ENCODE measurements at regions not wholly inside any gene's neighbourhood (a gene's known extent, or its start where the extent isn't known, plus 50 kb on each side); places are given as distances from the start of the nearest gene placed in this dataset.
A peak's percentile ranks its signal among the peaks of the same experiment; 100 is the strongest.
"Not testable (repeated sequence)": the region's sequence is repeated elsewhere in the genome, so short reads cannot be mapped to it uniquely, and the experiment has no call there.

DNA sequence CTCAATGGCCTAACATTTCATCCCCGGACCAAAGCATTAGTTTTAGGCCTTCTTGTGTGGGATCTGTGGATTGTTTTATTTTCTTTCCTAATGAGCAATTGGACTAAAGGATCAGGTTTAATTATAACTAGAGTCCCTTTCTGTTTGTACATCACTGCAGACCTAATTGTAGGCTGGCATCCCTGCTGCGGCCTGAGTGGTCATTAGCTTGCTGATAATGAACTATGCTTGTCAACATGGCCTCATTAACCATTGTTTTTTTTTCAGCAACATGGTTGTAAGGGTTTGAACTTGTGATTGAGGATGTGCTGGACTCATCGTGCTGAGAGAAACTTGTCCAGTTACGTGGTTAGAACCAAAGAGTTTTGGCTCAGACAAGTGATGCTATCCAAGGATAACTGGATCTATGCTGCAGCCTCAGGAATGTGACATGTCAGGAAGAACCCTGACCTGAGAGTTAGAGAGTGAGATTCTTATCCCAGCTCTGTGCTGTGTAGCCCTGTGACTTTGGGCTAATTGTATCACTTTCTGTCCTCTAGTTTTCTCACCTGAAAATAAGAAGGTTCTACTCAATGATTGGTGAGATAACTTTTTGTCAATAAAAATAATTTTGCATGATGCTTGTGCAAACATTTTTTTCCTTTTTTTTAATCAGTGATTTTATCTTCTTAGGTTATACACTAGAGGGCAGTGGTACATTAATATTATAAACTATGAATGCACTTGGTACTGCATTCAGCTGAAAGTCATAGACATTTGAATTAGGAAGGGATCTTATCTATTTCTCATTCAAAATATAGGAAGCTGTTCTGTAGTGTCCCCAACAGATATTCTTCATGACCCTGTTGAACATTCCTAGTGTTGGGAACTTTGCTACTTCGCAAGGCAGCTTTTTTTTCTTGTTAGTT, 140.9 kb downstream of the RNF144B start:
- DNase-seq, result peak; percentile 62

DNA sequence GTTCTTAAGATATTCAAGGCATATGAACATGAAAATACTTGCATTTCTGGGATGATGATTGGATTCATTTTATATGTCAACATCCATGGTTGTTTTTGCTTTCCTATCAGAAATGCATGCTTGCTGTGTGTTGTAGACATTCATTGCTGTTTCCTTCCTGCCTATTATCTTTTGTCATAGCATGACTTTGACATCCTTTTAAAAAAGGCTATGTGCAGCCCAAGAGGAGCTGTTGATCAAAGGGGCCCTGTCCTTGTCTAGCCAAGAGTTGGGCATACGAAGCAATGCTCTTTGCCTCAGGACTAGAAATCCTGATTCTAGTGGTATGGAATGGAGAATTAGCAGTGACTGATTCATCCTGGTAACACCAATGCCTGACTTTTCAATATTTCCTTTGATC, 143.1 kb downstream of the RNF144B start:
- DNase-seq, result no peak

DNA sequence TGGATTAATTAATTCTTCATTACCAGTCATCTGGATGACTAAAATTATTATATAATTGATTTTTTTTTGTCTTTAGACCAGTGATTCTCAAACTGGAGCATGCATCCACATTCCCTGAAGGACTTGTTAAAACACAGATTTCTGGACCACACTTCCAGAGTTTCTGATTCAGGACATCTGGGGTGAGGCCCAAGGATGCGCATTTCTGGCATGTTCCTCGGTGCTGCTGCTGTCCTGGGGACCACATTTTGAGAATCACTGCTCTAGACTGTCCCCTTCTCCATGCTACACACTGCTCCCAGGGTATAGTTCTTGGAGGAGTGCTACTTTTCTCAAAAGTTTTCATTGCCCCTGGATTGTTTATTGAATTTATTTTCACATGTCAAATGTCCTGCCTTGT, 145.0 kb downstream of the RNF144B start:
- DNase-seq, result no peak

DNA sequence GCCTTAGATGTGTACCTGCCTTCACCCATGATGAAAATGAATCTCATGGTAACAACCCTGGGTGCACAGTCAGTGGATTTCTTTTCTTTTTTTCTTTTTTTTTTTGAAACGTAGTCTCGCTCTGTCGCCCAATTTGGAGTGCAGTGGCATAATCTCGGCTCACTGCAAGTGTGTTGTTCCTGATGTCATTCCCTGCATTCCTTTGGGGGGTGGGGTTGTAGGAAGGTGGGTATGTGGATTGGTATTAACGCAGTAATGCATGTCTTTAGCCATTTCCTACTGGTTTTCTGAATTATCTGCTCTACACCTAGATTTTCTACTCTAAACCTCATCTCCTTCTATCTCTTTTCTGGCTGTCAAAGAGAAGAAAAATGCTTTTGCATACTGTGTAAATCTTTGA, 146.6 kb downstream of the RNF144B start:
- DNase-seq, result no peak

DNA sequence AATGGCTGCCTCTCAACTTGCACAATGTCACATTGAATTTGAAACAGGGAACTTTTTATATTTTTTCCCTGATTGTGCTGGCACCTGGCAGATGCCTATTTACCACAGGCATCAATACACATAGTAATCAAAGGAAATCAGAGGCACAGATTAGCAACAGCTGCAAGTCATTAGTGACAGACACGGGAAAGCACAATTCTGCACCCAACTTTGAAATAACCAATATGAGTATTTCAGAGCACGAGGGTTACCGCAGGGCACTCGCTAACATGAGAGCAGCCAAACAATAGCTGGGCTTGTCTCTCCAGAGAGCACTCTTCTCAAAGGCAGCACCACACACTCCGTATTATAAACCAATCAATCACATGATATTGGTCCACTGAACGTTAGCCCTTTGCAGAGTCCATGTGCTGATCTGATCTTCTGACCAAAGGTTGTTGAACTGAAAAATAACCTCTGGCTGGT, 149.5 kb downstream of the RNF144B start:
- DNase-seq, result no peak

DNA sequence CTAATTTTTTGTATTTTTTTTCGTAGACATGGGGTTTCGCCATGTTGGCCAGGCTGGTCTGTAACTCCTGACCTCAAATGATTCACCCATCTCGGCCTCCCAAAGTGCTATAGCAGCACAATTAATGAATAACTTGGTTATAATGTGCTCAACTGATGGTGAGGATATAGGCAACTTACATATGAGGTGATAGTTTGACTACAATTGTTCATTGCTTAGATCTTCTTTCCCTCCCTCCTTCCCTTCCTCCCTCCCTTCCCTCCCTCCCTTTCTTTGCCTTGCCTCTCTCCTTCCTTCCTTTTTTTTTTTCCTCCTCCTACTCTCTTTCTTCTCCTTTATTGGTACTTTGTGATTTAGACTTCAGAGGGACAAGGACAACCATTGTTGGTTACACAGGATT, 151.2 kb downstream of the RNF144B start:
- no peak for DNase-seq

DNA sequence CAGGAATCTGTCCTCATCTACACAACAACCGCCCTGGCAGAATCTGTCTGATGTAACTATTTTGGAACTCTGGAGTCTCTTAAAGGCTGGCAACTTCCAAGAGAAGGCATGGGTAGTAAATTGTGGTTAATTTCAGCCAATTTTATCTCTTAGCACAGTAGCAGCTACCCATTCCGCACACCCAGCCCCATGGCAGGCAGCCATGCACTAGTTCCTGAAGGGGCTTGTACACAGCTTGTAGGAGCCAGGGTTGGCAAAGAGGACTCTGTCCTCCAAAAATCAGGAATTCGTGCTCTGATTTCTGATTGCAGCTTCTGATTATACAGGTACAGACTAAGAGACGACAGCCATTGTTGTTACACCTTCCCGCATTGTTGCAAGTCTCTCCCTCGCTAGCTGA, 155.9 kb downstream of the RNF144B start:
- no peak for DNase-seq

DNA sequence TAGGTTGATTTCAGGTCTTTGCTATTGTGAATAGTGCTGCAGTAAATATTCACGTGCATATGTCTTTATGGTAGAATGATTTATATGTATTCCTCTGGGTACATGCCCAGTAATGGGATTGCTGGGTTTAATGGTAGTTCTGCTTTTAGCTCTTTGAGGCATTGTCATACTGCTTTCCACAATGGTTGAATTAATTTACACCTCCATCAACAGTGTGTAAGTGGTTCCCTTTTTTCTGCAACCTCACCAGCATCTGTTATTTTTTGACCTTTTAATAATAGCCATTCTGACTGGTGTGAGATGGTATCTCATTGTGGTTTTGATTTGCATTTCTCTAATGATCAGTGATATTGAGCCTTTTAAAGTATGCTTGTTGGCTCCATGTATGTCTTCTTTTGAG, 158.0 kb downstream of the RNF144B start:
- not testable (repeated sequence) for DNase-seq

DNA sequence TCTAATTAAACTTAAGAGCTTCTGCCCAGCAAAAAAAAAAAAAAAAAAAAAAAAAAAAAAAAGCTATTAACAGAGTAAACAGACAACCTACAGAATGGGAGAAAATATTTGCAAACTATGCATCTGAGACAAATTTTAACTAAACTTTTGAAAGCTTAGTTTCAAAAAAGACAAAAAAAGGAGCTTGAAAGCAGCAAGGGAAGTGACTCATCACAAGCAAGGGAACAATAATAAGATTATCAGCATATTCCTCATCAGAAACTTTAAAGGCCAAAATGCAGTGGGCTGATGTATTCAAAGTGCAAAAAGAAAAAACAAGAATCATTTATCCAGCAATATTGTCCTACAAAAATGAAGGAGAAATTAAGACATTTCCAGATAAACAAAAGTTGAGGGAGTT, 158.6 kb downstream of the RNF144B start:
- no peak for DNase-seq

DNA sequence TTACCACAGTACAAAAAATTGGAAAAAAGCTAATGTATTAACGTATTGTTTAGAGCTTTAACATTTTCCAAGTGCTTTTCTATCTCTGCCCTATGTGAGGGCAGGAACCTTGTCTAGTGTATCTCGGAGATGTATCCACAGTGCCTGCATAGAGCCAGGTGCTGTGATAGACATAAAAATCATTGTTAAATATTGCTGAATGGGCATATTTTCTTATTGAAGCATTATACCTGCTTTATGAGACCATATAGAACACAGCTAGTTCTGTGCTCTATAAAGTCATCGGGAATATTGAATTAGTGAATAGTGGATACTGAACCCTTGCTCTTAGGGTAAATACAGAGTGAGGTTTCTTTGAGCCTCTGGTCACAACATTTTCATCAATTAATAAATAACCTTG, 163.0 kb downstream of the RNF144B start:
- DNase-seq, result no peak

DNA sequence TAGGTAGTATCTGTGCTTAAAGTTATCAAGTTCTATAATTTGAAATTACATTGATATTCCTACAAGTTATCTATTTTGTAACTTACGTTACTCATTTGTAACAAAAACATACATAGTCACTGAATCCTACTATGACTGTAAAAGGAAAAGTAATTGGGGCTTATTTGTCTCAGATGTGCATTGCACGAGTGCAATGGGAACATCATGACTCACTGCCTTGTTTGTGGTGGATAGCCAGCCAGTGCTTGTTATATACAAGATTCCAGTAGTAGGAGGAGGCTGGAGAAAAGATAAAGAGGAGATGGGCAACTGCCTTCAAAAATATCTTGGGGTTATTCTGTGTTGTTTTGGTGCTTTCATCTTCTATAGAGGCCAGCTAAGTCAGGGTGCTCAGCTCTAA, 164.1 kb downstream of the RNF144B start:
- peak; percentile 16 for DNase-seq

DNA sequence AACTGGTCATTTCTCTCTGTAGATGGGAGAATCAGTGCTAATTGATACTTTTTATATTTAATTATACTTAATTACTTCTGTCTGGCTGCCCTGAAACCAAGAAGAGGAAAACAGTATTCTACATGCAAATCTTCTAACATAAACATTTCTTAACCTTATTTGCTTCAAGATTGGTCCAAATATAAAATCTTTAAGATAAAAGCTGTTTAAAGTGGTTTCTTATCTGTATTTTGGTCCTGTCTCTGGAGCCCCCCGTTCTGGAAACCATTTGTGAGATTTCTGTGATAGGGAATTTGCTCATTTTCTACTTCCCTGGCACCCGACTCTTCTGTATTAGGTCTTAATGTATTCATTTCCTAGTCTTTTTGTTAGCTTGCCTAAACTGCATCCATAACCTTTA, 168.6 kb downstream of the RNF144B start:
- no peak for DNase-seq

DNA sequence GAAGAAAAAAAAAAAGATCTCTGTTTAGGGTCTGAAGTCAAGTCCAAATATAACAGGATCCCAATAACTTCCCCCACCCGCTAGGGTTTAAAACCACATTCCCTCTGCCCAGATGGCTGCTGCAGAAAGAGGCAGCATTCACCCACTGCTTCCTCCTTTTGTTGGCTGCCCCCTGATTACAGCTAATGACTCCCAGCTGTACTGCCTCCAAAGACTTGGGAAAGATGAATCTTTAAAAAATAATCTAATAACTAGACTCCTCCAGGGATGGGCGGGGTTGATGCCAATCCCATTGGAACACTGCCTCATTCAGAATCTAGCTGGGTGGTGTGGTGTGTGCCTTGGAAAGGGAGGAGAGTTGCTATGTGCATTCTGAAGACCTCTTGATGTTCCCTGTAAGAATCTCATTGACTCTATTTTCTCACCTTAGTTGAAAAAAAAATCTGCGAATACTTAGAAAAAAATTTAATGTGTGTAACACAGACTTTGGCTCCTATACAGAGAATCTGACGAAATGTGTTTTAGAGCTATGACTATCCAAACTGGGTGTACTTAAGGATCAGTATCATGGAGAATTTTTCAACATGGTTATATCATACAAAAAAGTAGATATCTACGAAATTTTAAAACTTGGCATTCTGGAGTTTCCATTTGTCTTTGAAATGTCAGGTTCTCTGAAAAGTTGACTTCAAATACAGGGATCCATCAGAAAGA, 174.0 kb downstream of the RNF144B start:
- DNase-seq, result no peak

DNA sequence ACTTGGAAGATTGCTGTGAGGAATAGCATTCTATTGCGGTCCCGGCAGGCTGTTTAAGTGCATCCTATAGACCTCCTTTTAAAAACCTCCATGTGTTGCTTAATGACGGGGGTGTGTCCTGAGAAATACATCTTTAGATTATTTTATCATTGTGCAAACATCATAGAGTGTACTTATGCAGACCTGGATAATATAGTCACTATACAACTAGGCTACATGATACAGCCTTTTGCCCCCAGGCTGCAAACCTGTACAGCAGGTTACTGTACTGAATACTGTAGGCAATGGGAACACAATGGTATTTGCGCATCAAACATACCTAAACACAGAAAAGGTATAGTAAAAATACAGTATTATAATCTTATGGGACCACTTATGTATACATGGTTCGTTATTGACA, 175.6 kb downstream of the RNF144B start:
- DNase-seq, result no peak

DNA sequence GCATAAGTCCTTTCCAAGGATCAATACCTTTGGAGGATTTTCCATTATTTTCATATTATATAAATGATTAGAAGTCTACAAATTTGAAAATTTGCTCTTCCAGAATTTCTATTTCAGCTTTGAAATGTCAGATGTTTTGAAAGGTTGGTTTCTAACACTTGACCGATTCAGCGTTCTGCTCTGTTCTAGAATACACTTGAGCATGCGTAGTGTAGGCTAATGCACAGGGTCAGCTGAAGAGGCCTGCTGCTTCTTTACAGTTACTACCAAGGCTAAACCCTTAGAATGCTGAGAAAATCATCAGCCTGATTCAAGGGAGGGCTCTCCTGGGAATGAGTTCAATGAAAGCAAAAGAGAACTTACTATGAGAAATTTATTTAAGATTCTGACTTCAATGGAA, 177.6 kb downstream of the RNF144B start:
- no peak for DNase-seq

DNA sequence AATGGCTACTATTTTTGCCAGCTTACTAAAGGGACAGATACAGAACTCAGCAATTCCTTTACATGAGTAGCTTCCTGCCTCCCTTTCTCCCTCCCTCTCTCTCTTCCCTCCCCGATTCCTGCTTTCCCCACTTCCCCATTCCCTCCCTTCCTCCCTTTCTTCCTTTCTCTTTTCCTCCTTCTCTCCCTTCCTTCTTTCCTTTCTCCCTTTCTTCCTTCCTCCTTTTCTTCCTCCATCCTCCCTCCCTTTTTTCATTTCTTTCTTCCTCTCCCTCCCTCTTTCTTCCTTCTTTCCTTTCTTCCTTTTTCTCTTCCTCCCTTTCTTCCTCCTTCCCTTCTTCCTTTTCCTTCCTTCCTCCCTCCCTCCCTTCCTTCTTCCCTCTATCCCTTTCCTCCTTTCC, 178.1 kb downstream of the RNF144B start:
- DNase-seq, result no peak

DNA sequence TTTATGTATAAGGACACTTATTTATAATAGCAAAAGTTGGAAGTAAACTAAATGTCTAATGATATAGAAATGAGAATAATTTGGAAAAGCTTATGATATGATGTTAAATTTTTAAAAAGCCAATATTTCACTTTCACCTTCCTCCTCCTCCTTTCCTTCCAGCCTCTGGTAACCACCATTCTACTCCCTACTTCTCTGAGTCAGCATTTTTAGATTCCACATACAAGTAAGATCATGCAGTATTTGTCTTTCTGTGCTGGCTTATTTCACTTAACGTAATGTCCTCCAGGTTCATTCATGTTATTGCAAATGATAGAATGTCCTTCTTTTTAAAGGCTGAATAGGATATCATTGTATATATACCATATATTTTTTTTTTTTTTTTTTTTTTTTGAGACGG, 180.2 kb downstream of the RNF144B start:
- DNase-seq, result peak; percentile 20

DNA sequence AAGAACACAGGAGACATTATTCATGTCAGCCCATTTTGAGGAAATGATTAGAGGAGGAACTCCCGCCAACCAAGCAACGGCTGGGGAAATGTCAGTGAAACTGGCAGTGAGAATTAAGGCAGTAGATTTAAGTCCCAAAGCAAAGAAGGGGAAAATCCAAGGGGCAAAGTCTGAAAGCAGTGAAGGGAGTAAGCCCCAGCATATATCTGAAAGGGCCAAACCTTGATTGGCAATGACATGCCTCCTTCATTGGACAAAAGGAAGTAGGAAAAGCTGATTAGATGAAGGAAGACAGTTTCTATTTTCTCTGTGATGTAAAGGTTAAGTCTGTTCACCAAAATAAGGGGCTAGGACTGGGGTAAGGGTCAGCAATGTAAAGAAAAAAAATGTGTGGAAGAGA, 190.3 kb downstream of the RNF144B start:
- peak; percentile 16 for DNase-seq

DNA sequence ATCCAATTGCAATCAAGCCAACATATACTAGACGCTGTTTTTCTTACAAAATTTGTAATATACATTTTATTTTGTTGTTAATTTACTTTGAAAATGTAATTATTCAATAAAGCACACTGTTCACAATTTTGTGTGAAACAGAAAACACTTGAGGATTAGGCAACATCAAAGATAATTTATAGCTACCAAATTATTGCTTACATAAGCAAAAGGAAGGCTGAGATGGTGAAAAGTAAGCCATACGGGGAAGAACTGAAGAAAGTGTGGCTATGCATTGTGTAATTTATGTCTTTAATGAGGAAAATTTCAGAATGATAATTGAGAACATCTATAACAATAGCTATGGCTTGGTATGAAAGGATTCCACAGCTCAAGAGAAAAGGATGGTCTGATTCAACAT, 192.0 kb downstream of the RNF144B start:
- DNase-seq, result no peak

DNA sequence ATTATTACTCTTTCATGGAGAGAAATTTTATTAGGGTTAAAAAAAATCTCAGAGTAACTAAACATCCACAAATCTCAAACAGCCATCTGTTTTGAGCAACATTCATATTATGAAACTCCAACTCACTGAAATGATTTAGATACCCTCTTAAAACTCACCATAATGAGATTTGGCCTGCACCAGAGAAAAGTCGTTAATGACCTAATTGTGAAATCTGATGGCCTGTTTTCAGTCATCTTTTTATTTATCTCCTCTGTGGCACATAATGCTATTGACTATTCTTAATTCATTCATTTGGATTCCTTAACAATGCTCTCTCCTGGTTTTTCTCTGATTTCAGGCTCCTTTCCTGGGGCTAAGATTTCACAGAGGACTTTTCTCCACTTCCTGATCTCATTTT, 192.7 kb downstream of the RNF144B start:
- no peak for DNase-seq

DNA sequence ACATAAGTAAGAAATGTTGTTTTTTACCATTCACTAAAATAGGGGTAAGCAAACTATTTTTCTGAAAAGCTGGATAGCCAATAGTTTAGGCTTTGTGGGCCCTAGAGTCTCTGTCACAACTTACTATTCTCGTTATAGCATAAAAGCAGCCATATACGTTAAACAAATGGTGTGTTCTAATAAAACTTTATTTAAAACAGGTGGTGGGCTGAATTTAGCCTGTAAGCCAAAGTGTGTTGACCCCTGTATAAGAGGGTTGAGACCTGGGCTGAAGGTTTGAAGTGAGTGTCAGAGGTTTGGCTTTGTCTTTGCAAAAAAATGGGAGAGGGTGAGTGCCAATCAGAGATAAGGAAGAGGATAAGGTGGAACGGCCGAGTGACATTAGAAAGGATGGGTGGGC, 197.2 kb downstream of the RNF144B start:
- DNase-seq, result no peak

DNA sequence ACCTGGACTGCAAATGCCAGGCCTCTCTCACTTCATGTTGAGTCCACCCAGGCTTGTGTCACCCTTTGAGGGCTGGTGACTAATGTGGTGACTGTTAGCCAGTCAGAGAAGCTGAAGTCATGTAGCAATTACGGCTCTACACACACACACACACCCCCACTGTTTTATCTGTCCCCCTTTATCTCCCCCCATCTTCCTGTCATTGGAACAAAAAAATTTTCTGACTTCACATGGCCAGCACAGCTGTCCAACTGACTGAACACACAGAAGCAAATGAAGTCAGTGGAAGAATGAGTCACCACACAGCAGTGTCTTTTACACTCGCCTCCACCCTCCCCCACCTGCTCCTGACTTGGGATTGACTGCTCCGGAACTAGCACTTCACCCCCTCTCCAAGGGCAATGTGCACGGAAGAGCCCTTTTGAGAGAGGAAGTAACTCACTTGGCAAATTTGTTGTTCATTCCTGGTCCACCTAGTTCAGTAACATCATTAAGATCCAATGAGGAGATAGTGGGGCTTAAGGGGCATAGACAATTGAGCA, 198.0 kb downstream of the RNF144B start:
- peak; percentile 77 for DNase-seq

DNA sequence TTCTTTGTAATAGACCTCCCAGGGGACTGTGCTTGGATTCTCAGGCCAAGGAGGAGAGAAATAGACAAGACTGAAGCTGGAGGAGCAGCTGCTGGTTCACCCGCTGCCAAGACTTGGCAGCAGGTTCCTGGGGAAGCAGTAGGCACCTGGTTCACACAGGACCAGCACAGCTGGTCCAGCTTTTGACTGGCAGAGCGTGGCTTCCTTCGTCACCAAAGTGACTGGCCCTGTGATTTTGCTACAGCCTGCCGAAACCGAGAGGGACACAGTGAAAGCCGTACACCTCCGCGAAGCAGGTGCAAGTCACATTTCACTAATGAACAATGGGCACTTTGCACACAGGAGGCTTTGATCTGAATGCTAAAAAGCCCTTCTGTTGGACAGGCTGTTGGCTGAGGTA, 199.0 kb downstream of the RNF144B start:
- no peak for DNase-seq

Data from OCI-M1 (cell line).